K562 (cell line): ENCODE measurements at regions not wholly inside any gene's neighbourhood (a gene's known extent, or its start where the extent isn't known, plus 50 kb on each side); places are given as distances from the start of the nearest gene placed in this dataset.

Experiments used
- ATAC-seq: fragments of 200-7000 bp; cut with Tn5 transposase; 3 replicates; pipeline ENCODE4 v1.9.1; 2020; ENCODE audit warnings: moderate library complexity
- BruUV-seq: library from RNA; stranded (reverse); fragments of 400-500 nt; replicated peaks from 2 replicates; lab custom pipeline; 2021; lab: Mats Ljungman, UMichigan
- CTCF ChIA-PET: fragments of 300-600 bp; formaldehyde crosslinking; extraction: SDS; loops from one replicate; lab custom pipeline; 2021; ENCODE audit warnings: low intra/inter-chr PET ratio; lab: Yijun Ruan, JAX
- POLR2A ChIA-PET: fragments of 300-600, 350-650 bp; sonication (Branson Sonifier 250); formaldehyde crosslinking; extraction: SDS; loops from one replicate; lab custom pipeline; 2021; ENCODE audit warnings: antibody characterized with exemption, inconsistent platforms; lab: Yijun Ruan, JAX
- DNase-seq, 4 experiments: peaks; one replicate each; pipeline versions ENCODE4 v3.0.0 to v3.0.0-alpha.2; 2011 to 2018; ENCODE audit warnings: low spot score in 3 of 4, mixed read lengths in 3 of 4; ENCODE audit errors: extremely low read depth in 1 of 4
- FAIRE-seq: peaks from 2 replicates; lab custom pipeline; 2011; peaks lifted over from hg19 to GRCh38; lab: Jason Lieb, UNC
- H2AFZ ChIP-seq: 2 replicates; pipeline ENCODE4 v1.6.0; 2011; ENCODE audit warnings: low read depth, low read length, control low read depth, inconsistent platforms
- H3K27ac ChIP-seq: fragments of 200-600 bp; 3 replicates; pipeline ENCODE4 v1.8.0; 2011; ENCODE audit warnings: low read depth, mild to moderate bottlenecking, control low read depth, inconsistent platforms, low read length, moderate library complexity, mixed read lengths; ENCODE audit errors: extremely low read depth
- H3K27me3 ChIP-seq, 2 experiments: fragments of 300-600 bp in 1 of 2; 2 replicates in 1 of 2; 3 replicates in 1 of 2; pipeline versions ENCODE4 v1.6.0 to v1.8.0; 2011; ENCODE audit warnings: inconsistent platforms in 2 of 2, low read length in 2 of 2, mild to moderate bottlenecking in 1 of 2, mixed read lengths in 1 of 2, moderate library complexity in 1 of 2; ENCODE audit not compliant: control insufficient read depth in 2 of 2, insufficient read depth in 2 of 2
- H3K36me3 ChIP-seq: fragments of 300-600 bp; 3 replicates; pipeline ENCODE4 v1.8.0; 2011; ENCODE audit warnings: mild to moderate bottlenecking, low read length, inconsistent platforms; ENCODE audit not compliant: control insufficient read depth, insufficient read depth
- H3K4me1 ChIP-seq, 2 experiments: fragments of 200-600 bp in 1 of 2; replicated peaks in 1 of 2; 2 replicates in 1 of 2; 3 replicates in 1 of 2; pipeline versions ENCODE4 v1.5.1 to v1.8.0; 2011; ENCODE audit warnings: inconsistent platforms in 2 of 2, low read length in 2 of 2, mild to moderate bottlenecking in 1 of 2, mixed read lengths in 1 of 2, moderate library complexity in 1 of 2; ENCODE audit not compliant: control insufficient read depth in 2 of 2, insufficient read depth in 2 of 2
- H3K4me2 ChIP-seq: 2 replicates; pipeline ENCODE4 v1.6.1; 2011; ENCODE audit warnings: low read length, control low read depth, inconsistent platforms, mixed read lengths; ENCODE audit not compliant: insufficient read depth
- H3K4me3 ChIP-seq: fragments of 200-600 bp; sonication (generic), shearing (Covaris generic); 2 replicates; pipeline ENCODE4 v1.5.1; 2016; ENCODE audit warnings: control low read depth, inconsistent platforms
- H3K79me2 ChIP-seq: fragments of 200-600 bp; 3 replicates; pipeline ENCODE4 v1.8.0; 2011; ENCODE audit warnings: low read length, inconsistent platforms; ENCODE audit not compliant: control insufficient read depth, insufficient read depth
- H3K9ac ChIP-seq, 2 experiments: 2 replicates each; pipeline versions ENCODE4 v1.6.0 to v1.6.1; 2011; ENCODE audit warnings: low read depth in 2 of 2, low read length in 2 of 2, control low read depth in 1 of 2, inconsistent platforms in 1 of 2, mild to moderate bottlenecking in 1 of 2, mixed read lengths in 1 of 2; ENCODE audit not compliant: insufficient read depth in 1 of 2
- H3K9me1 ChIP-seq: one replicate; pipeline ENCODE4 v1.6.0; 2011; ENCODE audit warnings: inconsistent platforms, mild to moderate bottlenecking, low read length, moderate library complexity; ENCODE audit not compliant: control insufficient read depth, insufficient read depth
- H3K9me3 ChIP-seq: replicated peaks from 2 replicates; pipeline ENCODE4 v1.5.1; 2011; ENCODE audit warnings: low read depth, low read length, inconsistent platforms; ENCODE audit not compliant: control insufficient read depth, insufficient read depth
- H4K20me1 ChIP-seq: replicated peaks from 2 replicates; pipeline ENCODE4 v1.6.1; 2011; ENCODE audit warnings: low read length, inconsistent platforms, mixed read lengths; ENCODE audit not compliant: control insufficient read depth, insufficient read depth
- ARHGAP35 ChIP-seq: fragments of 450-650 bp; IDR thresholded peaks from 2 replicates; pipeline ENCODE4 v1.6.1; 2018; ENCODE audit not compliant: partially characterized antibody
- CBFB ChIP-seq: sonication (generic); formaldehyde crosslinking; IDR thresholded peaks from 2 replicates; pipeline ENCODE4 v1.4.0; 2020; ENCODE audit warnings: mild to moderate bottlenecking, missing genetic modification reagents
- COPS2 ChIP-seq: fragments of 450-650 bp; conservative IDR thresholded peaks from 2 replicates; pipeline ENCODE4 v1.6.1; 2016; ENCODE audit warnings: mild to moderate bottlenecking, moderate library complexity
- FOXJ3 ChIP-seq: sonication (generic); formaldehyde crosslinking; IDR thresholded peaks from 2 replicates; pipeline ENCODE4 v1.4.0; 2020; ENCODE audit warnings: mild to moderate bottlenecking, missing genetic modification reagents
- KHSRP ChIP-seq: fragments of 450-650 bp; IDR thresholded peaks from 2 replicates; pipeline ENCODE4 v1.6.1; 2017
- MTA1 ChIP-seq: fragments of 450-650 bp; IDR thresholded peaks from 2 replicates; pipeline ENCODE4 v1.6.1; 2017; ENCODE audit warnings: borderline replicate concordance
- ZFX ChIP-seq: sonication (generic); formaldehyde crosslinking; IDR thresholded peaks from 2 replicates; pipeline ENCODE4 v1.8.0; 2022; ENCODE audit warnings: mild to moderate bottlenecking, missing genetic modification reagents, moderate library complexity
- ZNF165 ChIP-seq: fragments of 250-450 bp; sonication (Bioruptor Pico); IDR thresholded peaks from 2 replicates; pipeline ENCODE4 v1.4.0; 2020; ENCODE audit warnings: borderline replicate concordance
- ZNF311 ChIP-seq: fragments of 250-450 bp; sonication (Bioruptor Pico); IDR thresholded peaks from 2 replicates; pipeline ENCODE4 v1.4.0; 2020; ENCODE audit warnings: mild to moderate bottlenecking, moderate library complexity
- ZSCAN32 ChIP-seq: fragments of 450-650 bp; formaldehyde crosslinking; IDR thresholded peaks from 2 replicates; pipeline ENCODE4 v1.4.0; 2020; ENCODE audit warnings: mild to moderate bottlenecking, moderate library complexity
- WGBS: fragments of 100-300 bp; shearing (Covaris generic); methylation state at CpG from one replicate; pipeline ENCODE4 v1.1.6; 2016; ENCODE audit warnings: low coverage, mixed read lengths; ENCODE audit not compliant: insufficient coverage; ENCODE audit errors: missing lambda C conversion rate; 5-methylcytosine and 5-hydroxymethylcytosine counted together
- in situ Hi-C: fragments of 300-500 bp; cut with MboI; formaldehyde crosslinking; loops from 4 replicates; pipeline ENCODE4 v1.15.0; 2018; ENCODE audit warnings: inconsistent platforms, mixed read lengths
- intact Hi-C: fragments of 100-400 bp; cut with micrococcal nuclease; formaldehyde crosslinking; loops from 2 replicates; pipeline ENCODE4 v1.14.2; 2022
- TF ChIP-seq, protein P1 (sequence below): fragments of 450-650 bp; IDR thresholded peaks from 2 replicates; pipeline ENCODE4 v1.6.1; 2016; ENCODE audit warnings: mild to moderate bottlenecking, moderate library complexity

- Histone ChIP-seq H3K79me2 (no peaks in the 10 kb centered on the region), H3K4me1 (no peaks in the 10 kb centered on the region), H3K9me1 (no peaks in the 10 kb centered on the region), H3K36me3 (no peaks in the 10 kb centered on the region), H3K9ac (no peak overlapping the region), H4K20me1 (no peaks in the 10 kb centered on the region), H3K4me2 (no peak overlapping the region), H3K27me3 (no peaks in the 10 kb centered on the region), H2AFZ (no peak overlapping the region), H3K9me3 (no peaks in the 10 kb centered on the region), H3K4me3 (no peak overlapping the region), H3K27ac (no peak overlapping the region)
- ATAC-seq: no peak
- BruUV-seq: no TSS peak
- CTCF ChIA-PET: no interaction called here
- FAIRE-seq: no peak
- intact Hi-C loops: no loop called here
- 0% methylated on average over 7 of the region's 7 CpGs for WGBS
- POLR2A ChIA-PET: interaction anchor here (1.1 kb wide), 1 partner anchor 64 kb away, joined by 3 read pairs; no protein-coding TSS in a partner anchor
- in situ Hi-C loops: no loop called here
- DNase-seq: no peak
- TF ChIP-seq ZSCAN32 (CRISPR knock-in tag): no peak
- no peak for TF ChIP-seq CBFB (CRISPR knock-in tag)
- no peak for TF ChIP-seq FOXJ3 (CRISPR knock-in tag)
- no peak for TF ChIP-seq COPS2
- no peak for TF ChIP-seq KHSRP
- TF ChIP-seq ZFX: no peak
- no peak for TF ChIP-seq ARHGAP35
- TF ChIP-seq MTA1: no peak
- no peak for TF ChIP-seq ZNF311
- TF ChIP-seq ZNF165 (CRISPR knock-in tag): no peak
- TF ChIP-seq, protein P1, sequence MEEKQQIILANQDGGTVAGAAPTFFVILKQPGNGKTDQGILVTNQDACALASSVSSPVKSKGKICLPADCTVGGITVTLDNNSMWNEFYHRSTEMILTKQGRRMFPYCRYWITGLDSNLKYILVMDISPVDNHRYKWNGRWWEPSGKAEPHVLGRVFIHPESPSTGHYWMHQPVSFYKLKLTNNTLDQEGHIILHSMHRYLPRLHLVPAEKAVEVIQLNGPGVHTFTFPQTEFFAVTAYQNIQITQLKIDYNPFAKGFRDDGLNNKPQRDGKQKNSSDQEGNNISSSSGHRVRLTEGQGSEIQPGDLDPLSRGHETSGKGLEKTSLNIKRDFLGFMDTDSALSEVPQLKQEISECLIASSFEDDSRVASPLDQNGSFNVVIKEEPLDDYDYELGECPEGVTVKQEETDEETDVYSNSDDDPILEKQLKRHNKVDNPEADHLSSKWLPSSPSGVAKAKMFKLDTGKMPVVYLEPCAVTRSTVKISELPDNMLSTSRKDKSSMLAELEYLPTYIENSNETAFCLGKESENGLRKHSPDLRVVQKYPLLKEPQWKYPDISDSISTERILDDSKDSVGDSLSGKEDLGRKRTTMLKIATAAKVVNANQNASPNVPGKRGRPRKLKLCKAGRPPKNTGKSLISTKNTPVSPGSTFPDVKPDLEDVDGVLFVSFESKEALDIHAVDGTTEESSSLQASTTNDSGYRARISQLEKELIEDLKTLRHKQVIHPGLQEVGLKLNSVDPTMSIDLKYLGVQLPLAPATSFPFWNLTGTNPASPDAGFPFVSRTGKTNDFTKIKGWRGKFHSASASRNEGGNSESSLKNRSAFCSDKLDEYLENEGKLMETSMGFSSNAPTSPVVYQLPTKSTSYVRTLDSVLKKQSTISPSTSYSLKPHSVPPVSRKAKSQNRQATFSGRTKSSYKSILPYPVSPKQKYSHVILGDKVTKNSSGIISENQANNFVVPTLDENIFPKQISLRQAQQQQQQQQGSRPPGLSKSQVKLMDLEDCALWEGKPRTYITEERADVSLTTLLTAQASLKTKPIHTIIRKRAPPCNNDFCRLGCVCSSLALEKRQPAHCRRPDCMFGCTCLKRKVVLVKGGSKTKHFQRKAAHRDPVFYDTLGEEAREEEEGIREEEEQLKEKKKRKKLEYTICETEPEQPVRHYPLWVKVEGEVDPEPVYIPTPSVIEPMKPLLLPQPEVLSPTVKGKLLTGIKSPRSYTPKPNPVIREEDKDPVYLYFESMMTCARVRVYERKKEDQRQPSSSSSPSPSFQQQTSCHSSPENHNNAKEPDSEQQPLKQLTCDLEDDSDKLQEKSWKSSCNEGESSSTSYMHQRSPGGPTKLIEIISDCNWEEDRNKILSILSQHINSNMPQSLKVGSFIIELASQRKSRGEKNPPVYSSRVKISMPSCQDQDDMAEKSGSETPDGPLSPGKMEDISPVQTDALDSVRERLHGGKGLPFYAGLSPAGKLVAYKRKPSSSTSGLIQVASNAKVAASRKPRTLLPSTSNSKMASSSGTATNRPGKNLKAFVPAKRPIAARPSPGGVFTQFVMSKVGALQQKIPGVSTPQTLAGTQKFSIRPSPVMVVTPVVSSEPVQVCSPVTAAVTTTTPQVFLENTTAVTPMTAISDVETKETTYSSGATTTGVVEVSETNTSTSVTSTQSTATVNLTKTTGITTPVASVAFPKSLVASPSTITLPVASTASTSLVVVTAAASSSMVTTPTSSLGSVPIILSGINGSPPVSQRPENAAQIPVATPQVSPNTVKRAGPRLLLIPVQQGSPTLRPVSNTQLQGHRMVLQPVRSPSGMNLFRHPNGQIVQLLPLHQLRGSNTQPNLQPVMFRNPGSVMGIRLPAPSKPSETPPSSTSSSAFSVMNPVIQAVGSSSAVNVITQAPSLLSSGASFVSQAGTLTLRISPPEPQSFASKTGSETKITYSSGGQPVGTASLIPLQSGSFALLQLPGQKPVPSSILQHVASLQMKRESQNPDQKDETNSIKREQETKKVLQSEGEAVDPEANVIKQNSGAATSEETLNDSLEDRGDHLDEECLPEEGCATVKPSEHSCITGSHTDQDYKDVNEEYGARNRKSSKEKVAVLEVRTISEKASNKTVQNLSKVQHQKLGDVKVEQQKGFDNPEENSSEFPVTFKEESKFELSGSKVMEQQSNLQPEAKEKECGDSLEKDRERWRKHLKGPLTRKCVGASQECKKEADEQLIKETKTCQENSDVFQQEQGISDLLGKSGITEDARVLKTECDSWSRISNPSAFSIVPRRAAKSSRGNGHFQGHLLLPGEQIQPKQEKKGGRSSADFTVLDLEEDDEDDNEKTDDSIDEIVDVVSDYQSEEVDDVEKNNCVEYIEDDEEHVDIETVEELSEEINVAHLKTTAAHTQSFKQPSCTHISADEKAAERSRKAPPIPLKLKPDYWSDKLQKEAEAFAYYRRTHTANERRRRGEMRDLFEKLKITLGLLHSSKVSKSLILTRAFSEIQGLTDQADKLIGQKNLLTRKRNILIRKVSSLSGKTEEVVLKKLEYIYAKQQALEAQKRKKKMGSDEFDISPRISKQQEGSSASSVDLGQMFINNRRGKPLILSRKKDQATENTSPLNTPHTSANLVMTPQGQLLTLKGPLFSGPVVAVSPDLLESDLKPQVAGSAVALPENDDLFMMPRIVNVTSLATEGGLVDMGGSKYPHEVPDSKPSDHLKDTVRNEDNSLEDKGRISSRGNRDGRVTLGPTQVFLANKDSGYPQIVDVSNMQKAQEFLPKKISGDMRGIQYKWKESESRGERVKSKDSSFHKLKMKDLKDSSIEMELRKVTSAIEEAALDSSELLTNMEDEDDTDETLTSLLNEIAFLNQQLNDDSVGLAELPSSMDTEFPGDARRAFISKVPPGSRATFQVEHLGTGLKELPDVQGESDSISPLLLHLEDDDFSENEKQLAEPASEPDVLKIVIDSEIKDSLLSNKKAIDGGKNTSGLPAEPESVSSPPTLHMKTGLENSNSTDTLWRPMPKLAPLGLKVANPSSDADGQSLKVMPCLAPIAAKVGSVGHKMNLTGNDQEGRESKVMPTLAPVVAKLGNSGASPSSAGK: no peak
These were observed 118.1 kb upstream of the ZNF521 start for GRCh38 chr18:25470062-25470461.
